Astrocyte (in vitro differentiated cells and primary cell): ENCODE measurements at regions not wholly inside any gene's neighbourhood (a gene's known extent, or its start where the extent isn't known, plus 50 kb on each side); places are given as distances from the start of the nearest gene placed in this dataset.
"Not testable (repeated sequence)": the region's sequence is repeated elsewhere in the genome, so short reads cannot be mapped to it uniquely, and the experiment has no call there.

ENCODE experiments used
- DNase-seq: peaks from one replicate; pipeline ENCODE4 v3.0.0-alpha.2; 2010; ENCODE audit warnings: low read depth
- FAIRE-seq: peaks from 2 replicates; lab custom pipeline; 2011; peaks lifted over from hg19 to GRCh38; lab: Jason Lieb, UNC
- H2AFZ ChIP-seq: 2 replicates; pipeline ENCODE4 v1.6.0; 2012; ENCODE audit warnings: low read depth, low read length, inconsistent platforms
- H3K27ac ChIP-seq: 2 replicates; pipeline ENCODE4 v1.5.1; 2011; ENCODE audit warnings: low read depth, low read length, inconsistent platforms
- H3K27me3 ChIP-seq: 2 replicates; pipeline ENCODE4 v1.6.0; 2011; ENCODE audit warnings: low read length, inconsistent platforms; ENCODE audit not compliant: insufficient read depth
- H3K36me3 ChIP-seq: 2 replicates; pipeline ENCODE4 v1.5.1; 2011; ENCODE audit warnings: low read length, inconsistent platforms; ENCODE audit not compliant: insufficient read depth
- H3K4me1 ChIP-seq: 2 replicates; pipeline ENCODE4 v1.5.1; 2011; ENCODE audit warnings: low read length, inconsistent platforms; ENCODE audit not compliant: insufficient read depth
- H3K4me2 ChIP-seq: 2 replicates; pipeline ENCODE4 v1.6.0; 2012; ENCODE audit warnings: low read length, inconsistent platforms
- H3K4me3 ChIP-seq: 2 replicates; pipeline ENCODE4 v1.5.1; 2011; ENCODE audit warnings: low read depth, mild to moderate bottlenecking, low read length, inconsistent platforms; ENCODE audit not compliant: insufficient read depth
- H3K79me2 ChIP-seq: 2 replicates; pipeline ENCODE4 v1.6.0; 2012; ENCODE audit warnings: mild to moderate bottlenecking, low read length, inconsistent platforms; ENCODE audit not compliant: insufficient read depth
- H3K9ac ChIP-seq: 2 replicates; pipeline ENCODE4 v1.6.0; 2012; ENCODE audit warnings: mild to moderate bottlenecking, low read length, inconsistent platforms
- H3K9me3 ChIP-seq: 2 replicates; pipeline ENCODE4 v1.5.1; 2012; ENCODE audit warnings: low read depth, mild to moderate bottlenecking, low read length, inconsistent platforms; ENCODE audit not compliant: insufficient read depth
- H4K20me1 ChIP-seq: 2 replicates; pipeline ENCODE4 v1.6.0; 2012; ENCODE audit warnings: low read length, inconsistent platforms; ENCODE audit not compliant: insufficient read depth
- H3K27ac Mint-ChIP-seq: one replicate; pipeline ENCODE4 v1.8.0; 2021; ENCODE audit warnings: mild to moderate bottlenecking, mixed read lengths; ENCODE audit not compliant: unreplicated experiment
- H3K27me3 Mint-ChIP-seq: one replicate; pipeline ENCODE4 v1.8.0; 2021; ENCODE audit warnings: low read depth, mixed read lengths; ENCODE audit not compliant: unreplicated experiment
- H3K36me3 Mint-ChIP-seq: one replicate; pipeline ENCODE4 v1.8.0; 2021; ENCODE audit warnings: low read depth, mixed read lengths; ENCODE audit not compliant: unreplicated experiment
- H3K4me1 Mint-ChIP-seq: one replicate; pipeline ENCODE4 v1.8.0; 2021; ENCODE audit warnings: low read depth, mixed read lengths; ENCODE audit not compliant: unreplicated experiment
- H3K4me3 Mint-ChIP-seq: one replicate; pipeline ENCODE4 v1.8.0; 2021; ENCODE audit warnings: mild to moderate bottlenecking, moderate library complexity, mixed read lengths; ENCODE audit not compliant: unreplicated experiment
- H3K9me3 Mint-ChIP-seq: one replicate; pipeline ENCODE4 v1.8.0; 2021; ENCODE audit warnings: mild to moderate bottlenecking, mixed read lengths; ENCODE audit not compliant: unreplicated experiment

DNA sequence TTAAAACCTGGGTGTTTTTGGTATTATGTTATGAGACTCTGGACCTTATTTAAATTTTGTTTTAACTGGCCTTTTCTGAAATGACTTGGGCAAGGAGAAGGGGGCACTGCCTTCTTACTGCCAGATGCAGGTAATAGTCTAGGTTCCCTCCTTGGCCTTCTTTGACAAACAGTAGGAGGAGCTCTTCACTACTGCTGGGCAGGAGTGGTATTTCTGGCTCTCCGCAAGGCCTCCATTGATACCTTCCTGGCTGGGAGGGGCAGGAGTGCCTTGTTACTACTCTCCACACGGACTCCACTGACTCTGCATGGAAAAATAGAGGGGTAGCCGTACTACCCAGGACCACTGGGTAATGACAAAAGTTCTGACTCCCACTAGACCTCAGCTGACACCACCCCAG is 189.4 kb upstream of the NBPF12 start:
- not testable (repeated sequence) for H3K9me3 ChIP-seq, H3K27ac ChIP-seq, FAIRE-seq, H3K4me1 ChIP-seq, H3K9ac ChIP-seq, H3K79me2 ChIP-seq, DNase-seq, H4K20me1 ChIP-seq, H3K4me3 ChIP-seq, H3K27me3 ChIP-seq, H3K36me3 Mint-ChIP-seq, H3K4me2 ChIP-seq, H3K4me1 Mint-ChIP-seq, H3K27me3 Mint-ChIP-seq, H3K9me3 Mint-ChIP-seq, H2AFZ ChIP-seq, H3K4me3 Mint-ChIP-seq, H3K36me3 ChIP-seq, H3K27ac Mint-ChIP-seq

DNA sequence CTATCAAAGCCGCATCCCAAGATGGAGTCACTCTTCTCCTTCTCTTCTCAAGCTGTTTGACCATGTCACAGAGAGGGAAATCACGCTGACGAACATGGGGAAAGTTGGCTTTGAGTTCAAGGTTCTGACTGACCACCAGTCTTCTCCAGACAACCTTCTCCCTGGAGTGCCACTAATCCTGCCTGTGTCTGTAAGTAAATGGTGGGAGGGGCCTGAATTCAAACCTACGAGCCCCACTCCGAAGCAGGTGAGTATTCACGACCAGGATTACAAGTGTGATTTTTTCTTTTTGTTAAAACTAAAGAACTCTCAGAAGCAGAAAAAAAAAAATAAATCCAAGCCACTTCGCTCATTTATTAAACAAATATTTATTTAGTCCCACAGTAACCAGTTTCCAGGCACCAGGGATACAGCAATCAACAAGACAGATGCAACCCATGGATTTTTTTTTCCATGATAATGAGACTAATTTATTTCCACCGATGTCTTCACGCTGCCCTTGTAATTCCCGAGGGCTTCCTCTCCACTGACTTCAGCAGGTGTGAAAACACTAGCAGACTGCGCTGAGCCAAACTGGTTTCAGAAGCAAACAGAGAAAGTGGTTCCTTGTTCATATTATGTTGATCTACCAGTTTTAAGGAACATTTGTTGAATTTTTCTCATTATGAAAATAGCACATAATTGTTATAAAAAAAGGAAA is 206.0 kb upstream of the NBPF12 start:
- H3K9me3 ChIP-seq, DNase-seq, FAIRE-seq, H3K27ac Mint-ChIP-seq, H3K36me3 ChIP-seq, H3K36me3 Mint-ChIP-seq, H2AFZ ChIP-seq, H3K4me3 ChIP-seq, H3K27me3 ChIP-seq, H3K9ac ChIP-seq, H3K27ac ChIP-seq, H3K4me1 ChIP-seq, H3K4me3 Mint-ChIP-seq, H4K20me1 ChIP-seq, H3K9me3 Mint-ChIP-seq, H3K4me2 ChIP-seq, H3K27me3 Mint-ChIP-seq, H3K79me2 ChIP-seq, H3K4me1 Mint-ChIP-seq: not testable (repeated sequence)

DNA sequence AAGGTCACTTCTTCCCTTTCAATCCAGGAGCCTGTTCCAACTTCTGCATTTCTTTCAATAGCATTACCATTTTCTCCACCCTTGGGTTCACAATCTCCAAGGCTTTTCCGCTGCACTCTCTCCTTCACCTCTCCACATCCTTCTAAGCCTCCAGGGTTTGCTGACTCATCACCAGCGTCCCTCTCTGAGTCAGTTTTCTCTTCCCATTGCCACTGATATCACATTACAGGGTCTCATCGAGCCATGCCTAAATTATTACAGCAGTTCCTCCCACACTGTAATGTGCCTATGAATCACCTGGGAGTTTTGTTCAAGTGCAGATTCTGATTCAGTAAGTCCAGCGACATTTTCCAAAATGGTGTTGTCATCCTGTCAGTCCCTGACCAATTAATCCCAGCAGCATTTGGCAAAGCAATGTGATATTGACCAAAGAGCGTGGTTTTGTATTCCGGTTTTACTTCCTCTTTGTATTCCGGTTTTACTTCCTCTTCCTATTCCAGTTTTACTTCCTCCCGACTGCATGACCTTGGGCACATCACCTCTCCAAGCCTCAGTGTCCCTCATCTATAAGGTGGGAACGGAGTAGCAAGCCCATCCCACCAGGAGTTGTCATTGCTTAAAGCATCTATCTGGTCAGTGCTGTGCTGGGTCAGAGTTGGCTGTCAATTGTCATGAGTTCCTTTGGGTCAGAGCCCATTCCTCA is 208.3 kb upstream of the NBPF12 start:
- peak overlapping the region; percentile 5 for H3K4me2 ChIP-seq
- H3K4me1 Mint-ChIP-seq, H3K27me3 Mint-ChIP-seq, H3K4me3 ChIP-seq, H3K79me2 ChIP-seq, H3K27ac Mint-ChIP-seq, DNase-seq, H3K36me3 Mint-ChIP-seq, FAIRE-seq, H3K9me3 Mint-ChIP-seq, H3K9me3 ChIP-seq, H3K4me3 Mint-ChIP-seq, H3K36me3 ChIP-seq, H2AFZ ChIP-seq, H3K27ac ChIP-seq, H3K4me1 ChIP-seq, H3K9ac ChIP-seq, H4K20me1 ChIP-seq, H3K27me3 ChIP-seq: not testable (repeated sequence)

DNA sequence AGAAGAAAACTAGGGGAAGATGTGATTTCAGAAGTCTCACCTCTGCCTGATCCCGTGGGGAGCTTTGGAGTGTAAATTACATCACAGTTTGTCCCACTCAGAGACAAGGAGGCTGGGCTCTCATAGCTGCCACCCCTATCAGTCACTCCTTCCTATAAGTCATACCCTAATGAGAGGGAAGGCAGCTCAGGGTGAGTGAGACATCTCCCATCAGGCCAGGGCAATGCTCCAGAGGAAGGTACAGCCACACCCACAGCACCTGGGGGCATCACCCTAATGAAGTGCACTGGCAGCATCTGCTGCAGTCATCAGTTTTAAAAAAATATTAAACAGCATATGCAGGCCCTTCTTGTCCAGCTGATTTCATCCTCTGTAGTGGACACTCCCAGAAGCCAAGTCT is 223.1 kb upstream of the NBPF12 start:
- H3K9ac ChIP-seq, H3K79me2 ChIP-seq, H3K4me2 ChIP-seq, H3K4me1 Mint-ChIP-seq, H2AFZ ChIP-seq, H3K4me3 Mint-ChIP-seq, H3K27ac Mint-ChIP-seq, FAIRE-seq, H3K9me3 ChIP-seq, H3K36me3 ChIP-seq, H3K4me3 ChIP-seq, H3K4me1 ChIP-seq, H3K36me3 Mint-ChIP-seq, H3K27ac ChIP-seq, H4K20me1 ChIP-seq, H3K27me3 ChIP-seq, H3K27me3 Mint-ChIP-seq, H3K9me3 Mint-ChIP-seq, DNase-seq: not testable (repeated sequence)

DNA sequence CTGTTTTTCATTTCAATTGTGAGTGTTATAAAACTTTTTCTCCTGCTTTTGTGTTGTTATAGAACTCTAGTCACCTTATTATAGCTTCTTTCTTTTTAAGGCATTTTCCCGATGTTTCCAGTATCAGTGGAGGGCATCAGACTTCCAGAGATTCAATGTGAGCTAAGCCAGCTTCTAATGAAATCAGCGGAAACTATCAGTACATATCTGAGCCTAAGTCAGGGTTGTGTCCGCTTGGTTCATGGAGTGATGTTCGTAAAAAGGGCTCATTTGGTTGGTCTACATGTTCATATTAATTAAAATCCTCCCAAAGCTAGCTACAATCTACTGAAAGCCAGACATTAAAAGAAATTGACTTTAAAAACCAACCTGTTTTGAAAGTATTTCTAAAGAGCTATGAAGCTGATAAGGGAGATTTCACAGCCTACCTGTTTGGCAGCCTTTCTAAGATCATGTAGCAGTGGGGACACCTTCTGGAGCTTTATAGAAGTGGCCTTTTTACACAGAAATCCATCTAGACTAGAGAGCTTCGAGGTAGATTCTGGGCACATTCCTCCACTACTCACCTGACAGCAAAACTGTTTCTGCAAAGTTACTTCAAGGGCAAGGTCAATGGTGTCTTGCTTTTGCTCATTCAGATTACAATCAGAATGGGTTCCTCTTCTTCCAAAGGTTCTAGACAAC is 227.1 kb upstream of the NBPF12 start:
- H3K4me1 ChIP-seq, H3K27ac ChIP-seq, H3K79me2 ChIP-seq, H3K4me3 ChIP-seq, H3K9me3 ChIP-seq, H3K36me3 ChIP-seq, H3K4me2 ChIP-seq, H3K27me3 Mint-ChIP-seq, H3K4me3 Mint-ChIP-seq, H3K4me1 Mint-ChIP-seq, H3K36me3 Mint-ChIP-seq, H2AFZ ChIP-seq, FAIRE-seq, H3K27ac Mint-ChIP-seq, H3K9me3 Mint-ChIP-seq, H4K20me1 ChIP-seq, H3K27me3 ChIP-seq, H3K9ac ChIP-seq: not testable (repeated sequence)
- peak; percentile 1 for DNase-seq

DNA sequence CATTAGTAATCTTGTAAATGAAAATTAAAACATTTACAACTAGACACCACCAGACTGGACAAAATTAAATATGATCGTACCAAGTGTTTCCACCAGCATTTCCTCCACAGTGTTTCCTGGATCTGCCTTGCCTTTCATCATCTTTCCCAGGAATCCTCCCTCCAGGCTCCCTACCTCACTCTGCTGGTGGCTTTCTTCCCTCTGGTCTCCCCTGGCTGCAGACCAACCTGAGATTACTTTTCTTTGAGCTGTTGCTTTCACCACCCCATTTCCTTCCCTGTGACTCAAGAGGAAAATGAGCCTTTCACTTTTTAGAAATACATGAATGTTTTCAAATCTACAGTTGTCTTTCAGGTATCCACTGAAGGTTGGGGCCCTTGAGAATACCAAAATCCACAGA is 228.8 kb upstream of the NBPF12 start:
- not testable (repeated sequence) for H3K4me3 ChIP-seq, H3K36me3 Mint-ChIP-seq, H3K27ac Mint-ChIP-seq, H3K4me2 ChIP-seq, H3K4me1 ChIP-seq, H3K4me3 Mint-ChIP-seq, H3K9me3 Mint-ChIP-seq, H4K20me1 ChIP-seq, DNase-seq, H3K36me3 ChIP-seq, H3K27me3 Mint-ChIP-seq, H3K79me2 ChIP-seq, H3K9me3 ChIP-seq, FAIRE-seq, H3K9ac ChIP-seq, H2AFZ ChIP-seq, H3K4me1 Mint-ChIP-seq, H3K27ac ChIP-seq, H3K27me3 ChIP-seq
